Activated CD4-positive, alpha-beta T cell treated with anti-CD3 and anti-CD28 coated beads, Interleukin-2, amount 50 U/mL, for 4 hours (primary cell): ENCODE measurements at regions not wholly inside any gene's neighbourhood (a gene's known extent, or its start where the extent isn't known, plus 50 kb on each side); places are given as distances from the start of the nearest gene placed in this dataset.
"Not testable (repeated sequence)": the region's sequence is repeated elsewhere in the genome, so short reads cannot be mapped to it uniquely, and the experiment has no call there.

ENCODE experiments used
- DNase-seq, 2 experiments: peaks; one replicate each; pipeline ENCODE4 v3.0.0-alpha.2; 2020

GRCh38 chr9:135343837-135344522 is 135.6 kb upstream of the PPP1R26 start:
- DNase-seq: peak; percentile 12 to 25

GRCh38 chr9:135344523-135344901 is 135.1 kb upstream of the PPP1R26 start:
- DNase-seq: no peak

GRCh38 chr9:135344915-135345500 is 134.6 kb upstream of the PPP1R26 start:
- DNase-seq: no peak

- DNase-seq: no peak
These were observed 133.7 kb upstream of the PPP1R26 start for GRCh38 chr9:135345775-135346433.

GRCh38 chr9:135346438-135347050 is 133.0 kb upstream of the PPP1R26 start:
- no peak for DNase-seq

- no peak for DNase-seq
These were observed 132.1 kb upstream of the PPP1R26 start for GRCh38 chr9:135347461-135347860.

- DNase-seq: no peak
These were observed 131.3 kb upstream of the PPP1R26 start for GRCh38 chr9:135348076-135348787.

GRCh38 chr9:135348788-135349150 is 130.8 kb upstream of the PPP1R26 start:
- no peak for DNase-seq

- no peak for DNase-seq
These were observed 130.2 kb upstream of the PPP1R26 start for GRCh38 chr9:135349212-135350002.

GRCh38 chr9:135350003-135350315 is 129.6 kb upstream of the PPP1R26 start:
- no peak for DNase-seq

GRCh38 chr9:135353935-135354334 is 125.6 kb upstream of the PPP1R26 start:
- DNase-seq: no peak

- no peak for DNase-seq
These were observed 124.0 kb upstream of the PPP1R26 start for GRCh38 chr9:135355521-135356011.

- DNase-seq: no peak
These were observed 123.6 kb upstream of the PPP1R26 start for GRCh38 chr9:135356021-135356420.

GRCh38 chr9:135356796-135357195 is 122.8 kb upstream of the PPP1R26 start:
- no peak for DNase-seq

GRCh38 chr9:135357863-135358551 is 121.6 kb upstream of the PPP1R26 start:
- no peak for DNase-seq

- no peak for DNase-seq
These were observed 121.0 kb upstream of the PPP1R26 start for GRCh38 chr9:135358552-135358940.

- DNase-seq: no peak
These were observed 119.8 kb upstream of the PPP1R26 start for GRCh38 chr9:135359764-135360163.

- DNase-seq: no peak
These were observed 119.0 kb upstream of the PPP1R26 start for GRCh38 chr9:135360617-135361016.

- DNase-seq: not testable (repeated sequence)
These were observed 117.9 kb upstream of the PPP1R26 start for GRCh38 chr9:135361668-135362067.

- no peak for DNase-seq
These were observed 116.0 kb upstream of the PPP1R26 start for GRCh38 chr9:135363596-135363995.

GRCh38 chr9:135365013-135365768 is 114.4 kb upstream of the PPP1R26 start:
- DNase-seq: no peak
